NCI-H345 treated with DMSO at 0.1 percent for 48 hours (cell line): ENCODE measurements at regions not wholly inside any gene's neighbourhood (a gene's known extent, or its start where the extent isn't known, plus 50 kb on each side); places are given as distances from the start of the nearest gene placed in this dataset.
A peak's percentile ranks its signal among the peaks of the same experiment; 100 is the strongest.
"Not testable (repeated sequence)": the region's sequence is repeated elsewhere in the genome, so short reads cannot be mapped to it uniquely, and the experiment has no call there.

Source experiments
- DNase-seq: peaks from one replicate; lab custom pipeline; 2025; ENCODE audit not compliant: unreplicated experiment; lab: John Stamatoyannopoulos, UW

DNA sequence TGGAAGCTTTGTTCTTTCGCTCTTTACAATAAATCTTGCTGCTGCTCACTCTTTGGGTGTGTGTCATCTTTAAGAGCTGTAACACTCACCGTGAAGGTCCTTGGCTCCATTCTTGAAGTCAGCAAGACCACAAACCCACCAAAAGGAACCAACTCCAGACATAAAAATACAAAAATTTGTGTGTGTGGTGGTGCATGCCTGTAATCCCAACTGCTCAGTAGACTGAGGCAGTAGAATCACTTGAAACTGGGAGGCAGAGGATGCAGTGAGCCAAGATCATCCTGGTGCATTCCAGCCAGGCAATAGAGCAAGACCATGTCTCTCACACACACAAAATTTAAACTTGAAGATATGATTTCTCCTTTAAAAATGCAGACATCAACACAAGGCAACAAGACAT, 1431.7 kb upstream of the B3GALT2 start:
- no peak for DNase-seq

- not testable (repeated sequence) for DNase-seq
Observed at GRCh38 chr1:194617272-194617671, 1430.9 kb upstream of the B3GALT2 start.

- DNase-seq, result no peak
Observed at GRCh38 chr1:194616835-194617234, 1430.4 kb upstream of the B3GALT2 start.

- no peak for DNase-seq
Observed at GRCh38 chr1:194602184-194602583, 1415.8 kb upstream of the B3GALT2 start.

DNA sequence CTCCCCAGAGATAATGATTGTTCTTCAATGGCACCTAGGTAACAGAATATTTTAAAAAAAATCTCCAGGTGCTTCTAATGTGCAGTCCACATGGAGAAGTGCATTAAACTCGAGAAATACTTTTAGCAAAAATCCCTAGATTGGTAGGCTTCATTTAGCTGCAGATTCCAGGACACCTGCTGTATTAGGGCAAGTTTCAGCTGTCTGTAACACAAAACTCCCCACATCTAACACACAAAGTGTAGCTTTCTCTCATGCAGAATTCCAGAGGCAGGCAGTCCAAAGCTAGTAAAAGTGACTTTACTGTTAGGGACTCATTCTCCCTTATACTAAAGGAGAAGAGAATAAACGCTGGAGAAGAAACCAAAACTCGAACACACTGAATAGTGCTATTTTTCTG, 1414.3 kb upstream of the B3GALT2 start:
- no peak for DNase-seq

DNA sequence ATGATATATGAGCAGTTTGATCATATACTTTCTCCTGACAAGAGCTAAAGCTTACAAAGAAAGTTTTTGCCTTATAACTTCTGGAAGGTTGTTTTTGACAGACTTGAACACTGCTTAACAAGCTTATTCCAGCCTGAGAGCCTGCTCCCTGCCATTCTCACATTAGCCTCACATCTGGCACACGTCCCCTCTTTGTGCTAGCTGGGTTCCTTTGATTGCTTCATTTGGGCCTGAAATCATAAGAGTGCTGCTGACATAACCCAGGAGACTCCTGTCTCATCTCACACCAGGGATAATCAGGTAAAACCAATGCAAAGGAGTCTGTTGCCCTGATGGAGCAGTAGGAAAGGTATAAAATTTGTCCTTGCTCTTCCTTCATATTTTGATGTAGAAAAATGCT, 1411.7 kb upstream of the B3GALT2 start:
- no peak for DNase-seq

GRCh38 chr1:194586302-194586701, 1399.9 kb upstream of the B3GALT2 start:
- DNase-seq, result no peak

DNA sequence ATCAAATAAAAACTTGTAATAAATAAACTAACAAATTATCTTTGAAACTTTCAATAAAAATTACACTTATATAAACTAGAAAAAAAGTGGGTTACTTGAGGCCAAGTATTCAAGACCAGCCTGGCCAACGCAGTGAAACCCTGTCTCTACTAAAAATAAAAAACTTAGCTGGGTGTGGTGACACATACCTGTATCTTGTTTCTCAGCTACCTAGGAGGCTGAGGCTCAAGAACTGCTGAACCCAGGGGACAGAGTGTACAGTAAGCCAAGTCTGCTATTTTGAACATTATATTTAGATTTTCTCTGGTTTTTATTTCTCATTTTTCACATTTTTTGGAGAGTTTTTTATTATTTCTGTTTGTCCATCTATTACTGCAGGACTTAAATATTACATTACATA, 1397.6 kb upstream of the B3GALT2 start:
- DNase-seq, result no peak

- no peak for DNase-seq
Observed at GRCh38 chr1:194570476-194570875, 1384.1 kb upstream of the B3GALT2 start.

DNA sequence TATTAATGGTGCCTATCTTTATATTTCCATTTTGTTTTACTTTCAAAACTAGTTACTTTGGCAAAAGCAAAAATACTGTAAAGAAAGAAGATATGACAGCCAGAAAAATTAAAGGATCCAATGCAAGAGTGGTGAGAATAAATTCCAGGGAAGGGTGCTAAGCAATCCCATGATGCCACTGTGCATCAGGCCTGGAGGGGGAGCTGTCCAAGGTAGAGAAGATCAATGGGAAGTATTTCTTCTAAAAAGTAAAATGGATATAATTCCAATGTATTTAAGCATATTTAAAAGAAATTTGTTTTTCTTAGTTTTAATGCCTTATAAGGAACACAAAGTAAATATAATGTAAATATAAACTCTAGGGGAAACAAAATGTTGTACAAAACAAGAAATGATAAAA, 1382.2 kb upstream of the B3GALT2 start:
- no peak for DNase-seq

GRCh38 chr1:194548071-194548470, 1361.7 kb upstream of the B3GALT2 start:
- DNase-seq, result no peak

GRCh38 chr1:194544012-194544411, 1357.6 kb upstream of the B3GALT2 start:
- no peak for DNase-seq

- DNase-seq, result no peak
Observed at GRCh38 chr1:194538453-194538852, 1352.0 kb upstream of the B3GALT2 start.

DNA sequence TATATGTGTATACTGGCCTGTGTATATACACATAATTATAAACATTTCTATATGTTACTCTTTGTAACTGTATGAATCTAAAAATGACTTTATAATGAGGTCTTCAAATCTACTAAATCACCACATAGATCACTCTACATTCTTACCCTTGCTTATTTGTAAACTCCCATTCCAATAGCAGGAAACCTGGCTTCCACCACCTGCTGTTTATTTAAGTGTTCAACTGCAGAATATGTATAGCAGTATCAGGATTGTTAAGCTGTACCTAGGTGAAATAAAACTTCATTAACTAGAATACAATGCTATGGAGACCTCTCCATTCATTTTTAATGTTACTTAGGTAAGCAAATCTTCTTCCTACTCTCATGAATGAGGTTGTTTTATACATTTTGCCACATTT, 1351.1 kb upstream of the B3GALT2 start:
- DNase-seq, result no peak

- DNase-seq, result no peak
Observed at GRCh38 chr1:194535369-194535768, 1349.0 kb upstream of the B3GALT2 start.

DNA sequence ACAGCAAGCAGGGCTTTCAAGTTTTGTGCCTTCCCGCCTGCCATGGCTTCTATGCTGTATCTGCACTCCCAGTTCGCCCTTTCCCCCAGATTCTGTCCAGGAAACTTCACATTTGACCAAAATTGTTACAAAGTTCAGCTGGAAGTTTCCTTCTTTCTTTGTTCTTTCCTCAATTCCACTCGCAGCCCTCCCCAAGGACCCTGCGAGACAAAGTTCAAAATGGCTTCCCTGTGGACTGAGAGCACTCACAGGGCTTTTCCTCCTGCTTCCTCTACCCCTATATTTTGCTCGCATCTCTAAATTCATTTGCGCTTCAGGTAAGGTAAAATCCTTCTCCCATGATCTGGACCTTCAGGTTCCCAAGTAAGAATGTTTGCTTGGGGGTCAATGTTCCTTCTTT, 1348.4 kb upstream of the B3GALT2 start:
- no peak for DNase-seq

DNA sequence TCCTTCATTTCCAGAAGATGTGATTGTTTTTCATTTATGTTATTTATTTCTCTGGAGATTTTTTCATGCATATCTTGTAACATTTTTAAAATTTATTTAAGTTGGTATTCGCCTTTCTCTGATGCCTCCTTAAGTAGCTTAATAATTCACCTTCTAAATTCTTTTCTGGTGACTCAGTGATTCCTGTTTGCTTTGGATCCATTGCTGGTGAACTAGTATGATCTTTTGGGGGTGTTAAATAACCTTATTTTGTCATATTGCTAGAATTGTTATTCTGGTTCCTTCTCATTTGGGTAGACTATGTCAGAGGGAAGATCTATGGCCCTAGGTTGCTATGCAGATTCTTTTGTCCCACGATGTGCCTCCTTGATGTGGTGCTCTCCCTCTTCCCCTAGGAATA, 1347.2 kb upstream of the B3GALT2 start:
- no peak for DNase-seq

DNA sequence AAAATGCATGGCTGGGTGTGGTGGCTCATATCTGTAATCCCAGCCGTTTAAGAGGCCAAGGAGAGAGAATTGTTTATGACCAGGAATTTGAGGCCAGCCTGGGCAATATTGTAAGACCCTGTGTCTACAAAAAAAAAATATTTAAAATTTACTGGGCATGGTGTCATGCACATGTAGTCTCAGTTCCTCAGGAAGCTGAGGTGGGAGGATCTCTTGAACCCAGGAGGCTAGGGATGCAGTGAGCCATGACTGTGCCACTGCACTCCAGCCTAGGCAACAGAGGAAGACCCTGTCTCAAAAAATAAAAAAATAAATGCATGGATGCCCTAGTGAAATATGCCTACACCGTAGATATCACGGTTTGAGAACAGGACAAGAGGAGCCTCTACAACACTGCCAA, 1331.2 kb upstream of the B3GALT2 start:
- DNase-seq, result no peak

DNA sequence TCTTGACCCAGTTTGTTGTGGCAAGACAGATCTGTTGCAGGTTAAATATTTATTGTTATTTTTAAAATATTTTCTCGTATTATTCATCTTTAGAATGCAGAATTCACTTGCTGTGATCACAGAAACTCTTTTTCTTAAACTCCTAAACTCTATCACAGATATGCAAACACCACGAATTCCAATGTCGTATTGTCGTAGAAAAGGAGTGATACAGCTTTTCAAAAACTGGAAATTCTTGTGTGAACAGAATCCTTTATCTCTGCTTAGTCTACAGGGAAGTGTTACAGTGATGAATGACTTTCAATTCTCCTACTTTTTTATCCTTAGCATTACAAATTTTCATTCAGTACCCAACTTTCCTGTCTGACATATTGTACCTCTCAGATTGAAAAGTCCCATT, 1329.5 kb upstream of the B3GALT2 start:
- no peak for DNase-seq

DNA sequence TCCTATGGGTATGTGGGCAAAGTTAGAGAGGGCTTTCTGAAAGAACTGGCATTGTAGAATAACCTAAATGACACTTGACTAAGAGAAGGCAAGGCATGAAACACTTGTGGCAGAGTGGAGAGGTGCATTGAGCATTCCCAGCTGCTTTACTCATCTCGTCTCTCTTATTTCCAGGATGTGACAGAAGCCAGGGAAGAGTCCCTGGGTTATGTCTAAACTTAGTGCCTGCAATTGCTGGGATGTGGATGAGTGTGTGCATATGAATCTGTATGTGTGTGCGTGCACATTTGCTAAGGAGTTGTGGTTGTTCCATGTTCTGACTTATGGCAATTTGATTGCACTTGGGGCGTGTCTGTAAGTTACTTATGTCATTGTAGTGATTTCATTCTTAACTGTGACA, 1326.5 kb upstream of the B3GALT2 start:
- peak; percentile 3 for DNase-seq

DNA sequence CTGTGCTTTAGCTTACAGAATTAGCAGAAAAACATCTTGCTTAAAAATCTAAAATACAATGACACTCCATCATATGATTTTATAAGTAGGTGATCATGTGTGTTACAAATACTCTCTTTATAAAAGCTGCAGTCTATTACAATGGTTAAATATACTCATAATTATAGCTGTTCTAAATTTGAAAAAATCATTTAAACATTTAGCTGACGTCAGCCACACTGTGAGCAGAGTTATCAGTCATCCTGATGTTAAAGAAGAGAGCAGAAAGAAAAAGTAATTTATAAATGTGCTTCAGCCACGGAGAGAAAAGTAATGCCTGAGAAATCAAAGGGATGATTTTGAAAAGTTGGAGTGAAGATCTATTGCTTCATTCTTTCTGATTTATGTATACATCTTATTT, 1325.9 kb upstream of the B3GALT2 start:
- DNase-seq, result no peak

DNA sequence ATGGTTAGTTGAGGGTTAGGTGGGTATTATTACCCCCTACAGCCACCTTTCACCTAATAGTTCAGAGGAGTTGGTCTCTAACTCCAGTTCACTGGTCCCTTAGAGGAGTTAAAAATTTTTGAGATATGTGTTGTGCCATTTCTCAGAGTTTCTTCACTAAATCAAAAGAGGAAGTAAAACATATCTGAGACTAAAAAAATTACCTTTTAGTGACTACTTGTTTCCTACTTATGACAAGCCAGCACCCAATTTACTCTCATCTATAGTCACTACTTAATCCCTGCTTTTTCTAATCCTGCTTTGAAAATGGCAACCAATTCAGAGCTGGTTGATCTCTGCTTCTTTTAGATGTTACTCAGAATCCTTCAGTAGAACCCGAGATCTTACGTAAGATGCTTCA, 1316.8 kb upstream of the B3GALT2 start:
- DNase-seq, result no peak

DNA sequence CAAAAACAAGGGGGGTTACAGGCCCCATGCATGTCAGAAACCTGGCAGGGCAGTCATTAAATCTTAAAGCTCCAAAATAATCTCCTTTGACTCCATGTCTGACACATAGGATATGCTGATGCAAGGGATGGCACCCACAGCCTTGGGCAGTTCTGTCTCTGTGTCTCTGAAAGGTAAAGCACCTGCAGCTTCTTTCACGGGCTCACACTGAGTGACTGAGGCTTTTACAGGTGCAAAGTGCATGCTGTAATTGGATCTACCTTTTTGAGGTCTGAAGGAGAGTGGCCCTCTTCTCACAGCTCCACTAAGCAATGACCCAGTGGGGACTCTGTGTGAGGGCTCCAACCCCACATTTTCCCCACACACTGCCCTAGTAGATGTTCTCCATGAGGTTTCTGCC, 1309.0 kb upstream of the B3GALT2 start:
- no peak for DNase-seq

DNA sequence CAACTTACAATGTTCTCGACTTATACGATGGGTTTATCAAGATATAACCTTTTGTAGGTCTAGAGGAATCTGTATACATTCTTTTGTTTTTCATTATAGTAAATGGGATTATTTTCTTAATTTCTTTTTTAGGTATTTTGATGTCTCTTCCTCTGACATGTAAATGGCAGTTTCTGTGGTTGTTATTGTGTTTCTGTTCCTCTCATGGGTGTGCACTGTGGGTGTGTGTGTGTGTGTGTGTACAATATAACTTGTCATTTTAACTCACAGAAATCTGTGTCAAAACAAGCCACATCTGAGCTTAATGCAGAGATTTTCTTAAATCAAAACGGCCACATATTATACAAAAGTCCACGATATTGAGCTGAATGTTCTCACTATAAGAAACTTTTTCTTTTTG, 1300.8 kb upstream of the B3GALT2 start:
- DNase-seq, result no peak
